DMS153 (cell line): ENCODE measurements at regions not wholly inside any gene's neighbourhood (a gene's known extent, or its start where the extent isn't known, plus 50 kb on each side); places are given as distances from the start of the nearest gene placed in this dataset.

ENCODE experiments used
- DNase-seq: peaks from one replicate; lab custom pipeline; 2025; lab: John Stamatoyannopoulos, UW

DNA sequence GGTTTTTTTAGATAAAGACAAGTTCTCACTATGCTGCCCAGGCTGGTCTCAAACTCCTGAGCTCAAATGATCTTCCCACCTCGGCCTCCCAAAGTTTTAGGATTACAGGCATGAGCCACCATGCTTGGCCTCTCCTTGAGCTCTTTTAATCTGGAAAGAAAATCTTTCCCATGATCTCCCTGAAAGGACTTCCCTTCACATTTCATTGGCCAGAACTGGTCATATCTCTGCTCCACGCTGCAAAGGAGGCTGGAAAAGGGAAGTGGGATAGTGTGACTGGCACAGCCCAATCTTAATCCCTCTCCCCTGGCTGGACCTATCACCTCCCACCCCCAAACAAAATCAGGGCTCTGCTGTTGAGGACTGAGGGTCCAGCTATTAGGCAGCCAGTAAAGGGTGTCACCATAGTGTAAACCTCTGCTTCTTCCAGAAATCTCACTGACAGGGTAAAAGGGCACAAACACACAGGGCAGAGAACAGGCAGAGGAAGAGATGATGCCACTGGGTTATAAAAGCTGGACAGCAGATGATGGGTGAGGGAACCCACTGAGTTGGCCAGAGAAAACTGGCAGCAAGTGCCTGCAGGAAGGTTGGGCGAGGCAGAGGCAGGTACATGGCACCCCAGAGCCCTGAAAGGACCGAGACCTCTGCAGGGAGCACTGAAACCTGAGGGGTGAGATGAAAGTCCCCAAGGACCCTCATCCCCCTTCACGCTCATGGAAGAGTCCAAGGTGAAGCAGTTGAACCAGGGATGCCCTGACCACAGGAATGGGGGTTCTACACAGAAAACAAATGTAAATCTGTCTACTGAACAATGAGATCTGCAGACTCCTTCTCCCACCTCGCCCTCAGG, 83.1 kb upstream of the PTPN1 start:
- no peak for DNase-seq

DNA sequence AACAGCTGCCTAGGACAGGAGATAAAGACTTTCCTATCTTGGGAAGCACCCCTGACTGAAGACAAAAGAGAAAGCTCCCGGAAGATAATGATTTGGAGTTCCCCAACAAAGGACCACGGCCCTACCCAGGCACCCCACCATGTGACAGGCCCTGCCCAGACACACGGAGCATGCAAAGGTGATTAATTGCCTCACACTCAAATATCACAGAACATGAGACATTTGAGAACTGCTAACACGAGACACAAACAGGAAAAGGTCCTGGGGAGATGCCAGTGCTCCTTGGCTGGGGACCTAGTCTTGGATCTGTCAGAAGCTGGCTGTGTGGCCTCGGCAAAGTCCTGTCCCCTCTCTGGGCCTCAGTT, 82.5 kb upstream of the PTPN1 start:
- no peak for DNase-seq

DNA sequence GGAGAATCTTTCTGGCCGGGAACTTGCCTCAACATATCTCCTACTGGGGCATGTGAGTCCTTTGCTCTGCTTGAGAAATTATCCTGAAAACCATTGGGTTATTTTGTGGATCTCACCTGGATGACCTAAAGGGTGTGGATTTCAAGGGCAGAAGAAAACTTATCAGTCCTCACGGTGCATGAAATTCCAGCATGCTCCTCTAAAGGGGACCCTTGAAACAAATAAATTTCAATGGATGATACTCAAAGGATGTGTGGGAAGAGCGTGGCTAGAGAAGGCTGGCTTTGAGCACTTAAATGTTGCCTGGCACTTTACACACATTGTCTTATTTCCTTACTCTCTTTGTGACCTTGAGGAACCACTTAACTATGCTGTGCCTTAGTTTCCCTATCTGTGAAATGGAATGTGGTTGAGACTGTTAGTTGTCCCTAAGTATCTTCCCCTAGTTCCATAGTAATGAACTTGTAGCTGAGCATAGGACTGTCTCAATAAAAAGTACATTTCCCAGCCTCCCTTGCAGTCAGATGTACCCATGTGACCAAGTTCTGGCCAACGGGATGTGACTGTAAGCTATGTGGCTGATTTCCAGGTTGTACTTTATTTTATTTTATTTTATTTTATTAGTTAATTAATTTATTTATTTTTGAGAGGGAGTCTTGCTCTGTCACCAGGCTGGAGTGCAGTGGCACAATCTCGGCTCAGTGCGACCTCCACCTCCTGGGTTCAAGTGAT, 81.9 kb upstream of the PTPN1 start:
- no peak for DNase-seq

DNA sequence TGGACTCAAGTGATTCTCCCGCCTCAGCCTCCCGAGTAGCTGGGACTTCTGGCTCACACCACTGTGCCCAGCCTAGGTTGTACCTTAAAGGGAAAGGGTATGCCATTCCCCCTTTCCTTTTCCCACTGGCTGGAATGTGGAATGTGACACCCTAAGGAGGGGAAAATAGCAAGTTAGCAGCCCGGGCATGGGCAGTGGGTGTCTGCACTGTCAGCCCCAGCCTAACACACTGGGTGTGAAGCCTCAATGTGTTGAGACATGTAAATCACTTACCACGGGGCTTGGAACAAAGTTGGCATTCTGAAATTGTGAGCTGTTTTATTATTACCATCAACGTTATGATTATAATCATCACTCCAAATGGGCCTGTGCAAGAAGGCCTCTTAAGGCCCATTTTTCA, 80.8 kb upstream of the PTPN1 start:
- DNase-seq: no peak

DNA sequence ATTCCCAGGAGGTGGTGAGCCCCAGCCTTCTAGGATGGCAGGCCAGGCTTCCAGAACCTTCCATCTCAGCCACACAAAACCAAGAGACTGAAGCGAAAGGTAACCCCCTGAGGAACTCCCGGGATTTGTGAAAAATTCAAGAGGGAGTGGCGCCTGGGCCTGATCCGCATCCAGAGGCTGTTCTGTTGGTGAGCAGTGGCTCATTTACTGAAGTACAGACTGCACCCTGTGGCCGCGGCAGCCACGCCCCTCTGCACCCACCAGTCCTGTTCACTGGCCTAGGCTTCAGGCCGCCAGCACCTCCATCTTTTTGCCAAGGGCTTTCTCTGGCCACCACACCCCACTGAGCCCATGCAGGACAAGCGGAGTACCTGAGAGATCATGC, 79.1 kb upstream of the PTPN1 start:
- DNase-seq: no peak

DNA sequence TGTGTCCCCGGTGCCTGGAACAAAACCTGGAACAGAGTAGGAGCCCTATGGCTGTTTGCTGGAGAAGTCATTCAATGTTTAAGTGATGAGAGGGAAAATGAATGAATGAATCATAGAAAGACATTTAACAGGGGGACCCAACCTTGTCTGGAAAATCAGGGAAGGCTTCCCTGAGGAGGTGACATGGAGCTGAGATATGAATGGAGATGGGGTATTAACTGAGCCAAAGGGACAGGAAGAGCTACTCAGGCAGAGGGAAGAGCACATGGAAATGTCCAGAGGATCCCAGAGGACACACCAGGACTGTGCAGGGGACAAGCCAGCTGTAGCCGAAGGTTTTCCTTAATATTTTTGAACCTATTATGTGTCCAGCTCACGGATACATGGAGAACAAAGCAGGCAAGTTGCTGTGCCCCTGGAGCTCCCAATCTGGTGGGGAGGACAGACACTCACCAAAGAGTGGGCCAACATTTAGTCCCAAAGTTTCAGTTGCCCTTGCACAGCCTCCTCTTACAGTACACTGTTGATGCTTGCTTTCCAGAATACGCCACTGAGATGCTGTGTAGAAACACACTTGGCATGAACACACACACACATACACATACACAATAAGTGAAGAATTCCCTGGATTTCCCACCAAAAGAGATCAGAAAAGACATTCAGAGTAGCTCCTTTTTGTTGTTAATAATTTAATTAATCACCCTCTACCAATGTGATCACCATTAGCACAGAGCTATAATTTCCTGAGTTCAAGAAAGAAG, 77.0 kb upstream of the PTPN1 start:
- DNase-seq: no peak

DNA sequence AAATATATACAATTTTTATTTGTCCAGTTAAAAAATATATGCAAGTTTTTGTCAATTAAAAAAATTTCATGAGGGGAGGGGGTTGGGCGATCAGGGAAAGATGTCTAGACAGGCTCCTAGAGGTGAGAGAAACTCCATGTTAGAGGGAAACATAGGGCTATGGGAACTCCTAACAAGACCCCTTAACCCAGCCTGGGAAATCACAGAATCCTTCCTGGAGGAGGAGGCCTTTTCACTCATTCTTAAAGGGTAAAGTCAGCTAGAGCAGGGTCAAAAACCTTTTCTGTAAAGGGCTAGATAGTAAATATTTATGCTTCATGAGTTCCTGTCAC, 75.9 kb upstream of the PTPN1 start:
- DNase-seq: no peak

DNA sequence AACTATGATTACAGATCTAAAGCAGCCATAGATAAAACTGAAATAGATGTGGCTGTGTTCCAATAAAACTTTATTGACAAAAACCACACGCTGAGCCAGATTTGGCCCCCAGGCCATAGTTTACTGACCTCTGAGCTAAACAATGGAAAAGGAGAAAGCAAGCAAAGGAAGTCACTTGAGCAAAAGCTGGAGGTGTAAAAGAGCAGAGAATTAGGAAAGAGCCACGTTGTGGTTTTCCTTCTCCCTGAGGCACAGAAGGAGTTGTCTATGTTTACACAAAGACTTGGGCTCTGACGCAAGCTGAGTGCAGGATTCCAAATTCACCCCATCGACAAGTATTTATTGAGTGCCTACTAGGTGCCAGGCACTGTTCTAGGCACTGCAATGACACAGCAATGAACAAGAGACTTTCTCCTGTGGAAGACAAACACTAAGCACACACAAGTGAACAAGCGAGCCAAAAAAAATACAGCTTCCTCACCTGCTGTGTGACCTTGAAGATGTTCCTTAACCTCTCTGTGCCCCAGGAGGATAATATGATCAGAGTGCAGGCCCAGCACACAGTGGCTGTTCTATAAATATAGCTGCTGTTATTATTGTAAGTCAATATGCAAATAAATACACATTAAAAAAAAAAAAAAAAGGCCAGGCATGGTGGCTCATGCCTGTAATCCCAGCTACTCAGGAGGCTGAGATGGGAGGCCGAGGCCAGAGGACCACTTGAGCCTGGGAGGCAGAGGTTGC, 75.4 kb upstream of the PTPN1 start:
- no peak for DNase-seq

DNA sequence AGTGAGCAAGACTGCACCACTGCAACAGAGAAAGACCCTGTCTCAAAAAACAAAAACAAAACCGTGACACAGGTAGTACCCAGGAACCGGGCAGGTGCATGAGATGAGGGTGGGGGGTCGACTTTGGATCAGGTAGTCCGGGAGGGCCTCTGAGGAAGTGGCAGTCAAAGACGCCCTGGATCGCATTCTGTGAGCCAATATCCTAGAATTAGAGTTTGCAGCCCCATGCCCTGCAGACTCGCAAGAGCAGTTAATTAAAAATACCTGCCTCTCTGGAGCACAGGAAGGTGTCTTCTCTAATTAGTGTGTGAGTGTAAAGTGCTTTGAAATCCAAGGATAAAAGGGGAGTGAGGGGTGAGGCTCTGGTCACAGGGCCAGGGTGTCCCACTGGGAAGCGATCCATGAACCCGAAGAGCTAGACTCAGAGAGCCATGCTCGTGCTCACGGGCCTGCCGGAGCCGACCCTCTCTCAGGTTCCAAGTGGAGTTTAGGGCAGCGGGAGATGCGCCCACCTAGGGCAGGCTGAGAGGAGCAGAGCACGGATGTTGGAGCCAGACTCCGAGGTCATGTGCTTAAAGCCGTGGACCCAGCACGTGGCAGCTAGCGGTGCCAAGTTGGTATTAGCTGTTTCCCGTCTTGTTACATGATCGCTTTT, 74.7 kb upstream of the PTPN1 start:
- no peak for DNase-seq

DNA sequence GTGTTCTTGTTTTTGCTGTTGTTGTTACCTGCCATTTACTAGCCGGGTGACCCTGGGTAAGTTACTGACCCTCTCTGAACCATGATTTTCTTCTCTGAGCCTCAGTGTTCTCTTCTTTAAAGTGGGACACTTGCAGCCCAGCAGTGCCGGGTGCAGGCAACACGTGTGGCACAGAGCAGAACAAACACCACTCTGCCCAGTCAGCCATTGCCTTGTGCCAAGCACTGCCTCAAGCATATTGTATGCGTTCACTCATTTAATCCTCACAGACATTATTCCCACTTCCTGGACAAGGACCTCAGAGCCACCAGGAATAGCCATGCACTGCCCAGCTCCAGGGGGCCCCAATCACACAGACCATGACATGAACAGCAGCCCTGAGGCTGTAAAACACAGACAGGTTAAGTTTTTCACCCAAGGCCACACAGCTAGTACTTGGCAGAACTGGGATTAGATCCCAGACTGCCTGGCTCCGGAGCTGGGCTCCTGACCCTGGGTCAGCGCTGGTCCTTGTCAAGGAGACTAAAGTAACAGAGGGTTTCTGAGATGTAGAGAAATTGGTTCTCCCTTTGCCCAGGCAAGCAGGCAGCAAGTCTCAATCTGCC, 74.0 kb upstream of the PTPN1 start:
- DNase-seq: no peak

DNA sequence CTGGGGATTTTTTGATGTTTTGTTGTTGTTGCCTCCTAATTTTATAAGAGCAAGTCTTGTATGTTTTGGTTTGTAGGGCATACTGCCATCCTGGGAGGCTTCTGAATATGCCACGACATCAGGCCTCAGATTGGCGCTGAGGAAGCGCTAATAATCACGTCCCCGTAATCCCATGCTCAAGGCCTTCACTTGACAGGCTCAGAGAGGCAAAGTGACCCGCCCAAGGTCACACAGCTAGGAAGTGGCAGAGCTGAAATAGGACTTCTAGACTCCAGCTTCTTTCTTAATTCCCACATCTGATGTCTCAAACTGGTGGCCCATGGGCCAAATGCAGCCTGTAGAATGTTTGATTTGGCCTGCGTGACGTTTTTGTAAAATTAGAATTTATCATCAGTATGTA, 73.5 kb upstream of the PTPN1 start:
- no peak for DNase-seq

DNA sequence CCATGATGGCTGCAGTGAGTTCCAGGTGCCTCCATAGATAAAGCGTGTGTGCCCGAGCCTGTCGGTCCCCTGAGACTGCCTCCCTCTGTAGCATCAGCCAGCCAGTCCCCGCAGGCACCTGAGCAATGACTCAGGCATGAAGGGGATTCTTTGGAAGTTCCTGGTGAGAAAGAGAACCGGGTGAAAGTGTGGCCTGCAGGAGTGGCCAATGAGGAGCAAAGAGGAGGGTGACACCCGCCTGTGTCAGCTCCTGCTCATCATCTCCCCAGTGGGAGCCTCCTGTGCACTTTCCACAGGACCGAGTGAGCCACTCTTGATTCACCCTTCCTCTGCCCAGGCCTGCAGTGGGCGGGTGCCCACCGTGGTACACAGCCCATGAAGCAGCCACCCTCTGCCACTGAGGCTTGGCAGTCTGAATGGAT, 71.2 kb upstream of the PTPN1 start:
- no peak for DNase-seq

DNA sequence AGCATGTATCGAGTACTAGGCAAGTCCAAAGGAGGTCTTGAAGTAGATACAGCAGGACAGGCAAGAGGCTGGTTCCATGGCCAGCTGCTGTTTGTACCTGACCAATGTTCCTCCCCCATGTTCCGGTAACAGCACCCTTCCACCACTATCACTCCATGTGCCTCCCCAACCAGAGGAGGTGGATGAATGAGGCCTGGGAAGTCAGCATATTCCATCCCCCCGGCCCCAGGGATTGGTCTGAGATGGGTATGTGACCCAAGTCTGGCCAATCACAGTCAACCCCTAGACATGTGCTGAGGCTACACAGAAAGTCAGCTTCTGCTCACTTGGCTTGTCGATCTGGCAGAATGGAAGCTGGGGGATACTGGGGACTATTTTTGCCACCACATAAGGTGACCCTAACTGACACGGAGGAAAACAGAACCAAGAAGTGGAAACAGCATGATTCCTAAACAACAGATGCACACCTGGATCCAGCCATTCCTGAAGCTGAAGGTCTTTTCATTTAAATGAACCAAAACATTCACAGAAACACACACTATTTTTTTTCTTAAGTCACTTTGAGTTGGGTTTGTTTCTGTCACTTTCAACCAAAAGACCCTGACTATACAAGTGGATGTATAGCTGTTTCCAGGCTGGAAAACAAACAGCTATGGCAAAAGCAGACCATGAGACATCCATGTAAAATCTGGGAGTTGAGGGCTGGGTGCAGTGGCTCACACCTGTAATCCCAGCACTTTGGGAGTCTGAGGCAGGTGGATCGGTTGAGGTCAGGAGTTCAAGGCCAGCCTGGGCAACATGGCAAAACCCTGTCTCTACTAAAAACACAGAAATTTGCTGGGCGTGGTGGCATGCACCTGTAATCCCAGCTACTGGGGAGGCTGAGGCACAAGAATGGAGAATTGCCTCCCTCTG, 70.4 kb upstream of the PTPN1 start:
- no peak for DNase-seq

DNA sequence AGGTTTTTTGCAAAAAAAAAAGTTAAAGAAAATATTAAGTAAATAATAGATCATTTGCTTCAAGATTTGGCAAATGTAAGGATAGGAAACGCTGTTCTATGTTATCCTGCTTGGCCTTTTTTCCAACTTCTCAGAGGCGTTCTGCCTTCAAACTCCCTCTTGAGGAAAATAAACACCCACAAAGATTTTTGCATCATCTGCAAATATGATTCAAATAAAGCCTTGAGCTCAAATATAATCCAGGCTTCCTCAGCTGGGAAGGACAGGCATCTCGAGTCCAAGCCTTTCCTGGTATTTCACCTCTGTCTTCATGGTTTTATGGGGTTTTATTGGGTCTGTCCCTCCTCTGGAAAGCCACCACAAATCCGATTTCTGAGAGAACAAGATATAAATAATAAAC, 67.7 kb upstream of the PTPN1 start:
- DNase-seq: no peak

DNA sequence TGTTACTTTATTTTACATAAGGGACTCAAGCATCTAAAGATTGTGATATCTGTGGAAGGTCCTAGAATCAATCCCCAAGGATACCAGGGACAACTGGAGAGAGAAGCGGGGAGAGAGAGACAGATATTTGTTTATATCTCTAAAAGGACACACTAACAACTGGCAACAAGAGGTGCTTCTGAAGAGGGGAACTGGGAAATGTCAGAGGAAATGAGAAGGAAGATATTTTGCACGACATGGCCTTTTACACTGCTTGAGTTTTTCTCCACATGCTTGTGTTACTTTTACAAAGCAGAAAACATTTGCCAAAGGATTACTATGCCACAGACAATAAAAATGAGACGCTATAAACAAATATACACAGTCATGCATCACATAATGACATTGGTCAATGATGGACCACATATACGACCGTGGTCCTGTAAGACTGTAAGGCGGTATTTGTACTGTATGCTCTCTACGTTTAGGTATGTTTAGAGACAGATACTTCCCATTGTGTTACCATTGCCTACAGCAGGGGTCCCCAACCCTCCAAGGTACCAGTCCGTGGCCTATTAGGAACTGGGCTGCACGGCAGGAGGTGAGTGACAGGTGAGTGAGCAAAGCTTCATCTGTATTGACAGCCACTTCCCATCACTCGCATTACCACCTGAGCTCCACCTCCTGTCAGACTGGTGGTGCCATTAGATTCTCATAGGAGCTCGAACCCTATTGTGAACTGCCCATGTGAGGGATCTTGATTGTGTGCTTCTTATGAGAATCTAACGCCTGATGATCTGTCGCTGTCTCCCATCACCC, 64.6 kb upstream of the PTPN1 start:
- DNase-seq: no peak

DNA sequence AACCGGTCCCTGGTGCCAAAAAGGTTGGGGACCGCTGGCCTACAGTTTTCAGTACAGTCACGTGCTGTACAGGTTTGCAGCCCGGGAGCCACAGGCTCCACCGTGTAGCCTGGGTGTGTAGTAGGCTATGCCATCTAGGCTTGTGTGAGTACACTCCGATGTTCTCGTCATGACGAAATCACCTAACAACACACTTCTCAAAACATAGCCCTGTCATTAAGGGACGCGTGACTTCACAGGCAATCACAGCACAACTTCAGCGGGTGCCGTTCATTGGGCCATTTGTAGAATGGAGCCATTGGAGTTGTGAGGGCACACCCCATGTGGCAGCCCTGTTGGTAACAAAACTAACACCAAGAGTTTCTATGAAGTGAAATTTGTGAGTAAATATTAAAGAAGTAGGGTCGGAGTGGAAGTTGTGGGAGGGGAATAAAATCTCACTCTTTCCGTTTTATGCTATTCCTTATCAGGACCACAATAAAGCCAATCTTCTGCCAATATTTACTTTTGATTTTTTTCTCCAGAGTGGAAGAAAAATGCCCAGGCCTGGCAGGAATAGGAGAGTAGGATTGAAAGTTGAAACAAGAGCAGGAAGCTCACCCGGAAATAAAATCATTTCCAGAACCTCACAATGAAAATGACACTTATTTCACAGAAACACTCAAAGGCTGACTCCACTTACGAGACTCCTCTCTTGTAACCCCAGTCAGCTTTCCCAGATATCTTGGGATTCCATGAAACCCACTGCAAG, 63.7 kb upstream of the PTPN1 start:
- peak; percentile 20 for DNase-seq

DNA sequence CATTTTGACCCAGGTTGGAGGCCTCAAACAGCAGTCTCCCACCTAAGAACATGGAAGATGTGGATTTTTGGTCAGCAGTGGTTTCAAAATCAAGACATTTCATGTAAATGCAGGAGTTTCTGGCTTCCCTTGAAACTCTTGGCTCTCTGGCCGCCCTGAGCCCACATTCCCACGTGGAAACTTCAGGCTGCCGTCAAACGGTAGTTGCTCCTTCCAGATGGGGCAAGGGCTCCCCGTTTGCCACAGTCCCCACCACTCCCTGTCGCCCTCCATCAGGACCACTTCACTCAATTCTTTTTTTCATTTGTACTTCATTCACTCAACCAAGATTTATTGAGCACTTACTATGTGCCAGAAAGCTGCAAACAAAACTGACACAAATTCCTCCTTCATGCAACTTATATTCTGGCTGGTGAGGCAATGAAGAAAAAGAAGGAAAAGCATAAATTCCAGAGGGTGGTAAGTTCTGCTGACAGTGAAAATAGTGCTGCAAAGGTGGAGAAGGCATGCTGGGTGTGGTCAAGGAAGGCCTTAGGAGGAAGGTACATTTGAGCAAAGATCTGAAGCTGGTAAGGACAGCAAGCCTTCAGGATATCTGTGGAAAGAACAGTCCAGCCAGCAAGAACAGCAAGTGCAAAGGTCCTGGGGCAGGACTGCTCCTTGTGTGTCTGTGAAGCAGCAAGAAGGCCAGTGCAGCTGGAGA, 62.9 kb upstream of the PTPN1 start:
- no peak for DNase-seq

DNA sequence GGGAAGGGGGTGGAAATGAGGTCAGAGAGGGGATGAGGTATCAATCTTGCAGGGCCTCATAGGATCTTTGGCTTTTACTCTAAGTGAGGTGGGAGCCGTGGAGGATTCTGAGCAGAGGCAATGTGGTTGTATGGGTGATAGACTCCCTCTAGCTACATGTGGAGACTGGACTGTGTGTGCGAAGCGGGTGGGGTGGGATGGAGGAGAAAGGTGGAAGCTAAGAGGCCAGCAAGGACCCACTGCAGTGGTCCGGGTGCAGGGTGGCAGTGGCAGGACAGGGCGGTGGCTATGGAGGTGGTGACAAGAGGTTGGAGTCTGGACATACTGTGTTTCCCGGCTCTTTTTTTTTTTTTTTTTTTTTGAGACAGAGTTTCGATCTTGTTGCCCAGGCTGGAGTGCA, 62.4 kb upstream of the PTPN1 start:
- no peak for DNase-seq
